Muscle layer of colon (tissue), 2 donors: ENCODE measurements at regions not wholly inside any gene's neighbourhood (a gene's known extent, or its start where the extent isn't known, plus 50 kb on each side); places are given as distances from the start of the nearest gene placed in this dataset.

ENCODE experiments used
- H3K27ac ChIP-seq: one replicate; pipeline ENCODE4 v1.7.0; 2013; ENCODE audit warnings: low read depth, mild to moderate bottlenecking, low read length, moderate library complexity
- H3K27me3 ChIP-seq, 2 donors: one replicate each; pipeline ENCODE4 v1.7.0; 2013; ENCODE audit warnings: low read length in 2 of 2, mild to moderate bottlenecking in 2 of 2; ENCODE audit not compliant: insufficient read depth in 2 of 2, control insufficient read depth in 1 of 2
- H3K36me3 ChIP-seq: one replicate; pipeline ENCODE4 v1.7.0; 2013; ENCODE audit warnings: mild to moderate bottlenecking, low read length; ENCODE audit not compliant: insufficient read depth
- H3K4me1 ChIP-seq: one replicate; pipeline ENCODE4 v1.7.0; 2013; ENCODE audit warnings: mild to moderate bottlenecking, low read length; ENCODE audit not compliant: insufficient read depth
- H3K4me3 ChIP-seq, 2 donors: one replicate each; pipeline ENCODE4 v1.7.0; 2013; ENCODE audit warnings: low read length in 2 of 2, low read depth in 1 of 2, mild to moderate bottlenecking in 1 of 2, moderate library complexity in 1 of 2
- H3K9ac ChIP-seq: one replicate; pipeline ENCODE4 v1.7.0; 2013; ENCODE audit warnings: low read length
- H3K9me3 ChIP-seq: one replicate; pipeline ENCODE4 v1.7.0; 2013; ENCODE audit warnings: mild to moderate bottlenecking, low read length
- donor health status: abdominal sarcoma.
- donor health status: Adenocarcinoma of cecum.

DNA sequence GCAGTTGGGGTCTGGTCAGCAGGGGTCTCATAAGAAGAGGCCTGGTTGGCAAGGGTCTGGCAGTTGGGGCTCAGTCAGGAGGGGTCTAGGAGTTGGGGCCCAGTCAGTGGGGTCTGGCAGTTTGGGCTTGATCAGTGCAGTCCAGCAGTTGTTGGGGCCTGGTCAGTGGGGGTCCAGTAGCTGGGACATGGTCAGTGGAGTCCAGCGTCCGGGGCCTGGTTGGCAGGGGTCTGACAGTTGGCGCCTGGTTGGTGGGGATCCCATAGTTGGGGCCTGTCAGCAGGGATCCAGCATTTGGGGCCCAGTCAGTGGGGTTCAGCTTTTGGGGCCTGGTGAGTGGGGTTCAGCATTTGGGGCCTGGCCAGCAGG is 60.5 kb upstream of the TPM4 start:
- no peaks in the 10 kb centered on the region for H3K4me1 ChIP-seq
- H3K36me3 ChIP-seq, result no peaks in the 10 kb centered on the region
- H3K4me3 ChIP-seq, result no peak overlapping the region
- no peak overlapping the region for H3K9ac ChIP-seq
- H3K27me3 ChIP-seq, result no peaks in the 10 kb centered on the region
- H3K27ac ChIP-seq, result no peak overlapping the region
- no peaks in the 10 kb centered on the region for H3K9me3 ChIP-seq

GRCh38 chr19:16016226-16017137 is 59.8 kb upstream of the TPM4 start:
- no peaks in the 10 kb centered on the region for H3K9me3 ChIP-seq
- H3K9ac ChIP-seq, result no peak overlapping the region
- no peak overlapping the region for H3K27ac ChIP-seq
- H3K36me3 ChIP-seq, result no peaks in the 10 kb centered on the region
- H3K4me3 ChIP-seq, result no peak overlapping the region
- no peaks in the 10 kb centered on the region for H3K4me1 ChIP-seq
- H3K27me3 ChIP-seq, result no peaks in the 10 kb centered on the region

GRCh38 chr19:16017138-16017490 is 59.2 kb upstream of the TPM4 start:
- H3K4me1 ChIP-seq, result no peaks in the 10 kb centered on the region
- H3K27ac ChIP-seq, result no peak overlapping the region
- H3K27me3 ChIP-seq, result no peaks in the 10 kb centered on the region
- H3K9me3 ChIP-seq, result no peaks in the 10 kb centered on the region
- H3K36me3 ChIP-seq, result no peaks in the 10 kb centered on the region
- H3K4me3 ChIP-seq, result no peak overlapping the region
- H3K9ac ChIP-seq, result no peak overlapping the region

DNA sequence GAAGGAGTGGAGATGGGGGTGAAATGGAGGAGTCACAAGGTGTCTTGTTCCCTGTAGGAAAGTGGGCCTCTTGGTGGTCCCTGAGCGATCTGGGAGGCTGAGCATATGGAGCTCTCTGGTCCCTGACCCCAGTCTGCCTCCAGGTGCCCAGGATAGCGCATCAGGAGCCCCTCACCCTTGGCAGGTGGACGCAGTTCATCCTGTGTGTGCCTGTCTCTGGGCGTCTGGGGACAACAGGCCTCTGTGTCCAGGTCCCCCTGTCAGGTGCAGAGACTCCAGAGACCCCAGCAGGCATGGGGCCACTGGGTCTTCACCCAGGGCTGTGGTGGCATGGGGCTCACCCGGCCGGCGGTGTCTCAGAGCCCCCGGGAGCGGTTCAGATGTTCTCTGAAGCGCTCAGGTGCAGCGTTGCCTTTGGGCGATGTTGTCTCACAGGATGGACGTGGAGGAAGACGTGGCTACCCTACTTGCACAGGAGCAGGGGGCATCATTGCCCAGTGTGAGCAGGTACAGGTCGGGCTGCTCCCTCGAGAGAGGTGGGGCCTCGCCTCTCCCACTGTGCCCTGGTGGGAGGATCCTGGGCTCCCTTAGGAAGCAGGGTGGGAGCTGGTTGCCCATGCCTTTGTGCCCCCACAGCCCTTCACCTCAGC is 58.1 kb upstream of the TPM4 start:
- Histone ChIP-seq H3K4me1 (no peaks in the 10 kb centered on the region), H3K27me3 (no peaks in the 10 kb centered on the region), H3K9me3 (no peaks in the 10 kb centered on the region), H3K36me3 (no peaks in the 10 kb centered on the region), H3K27ac (no peak overlapping the region), H3K4me3 (no peak overlapping the region), H3K9ac (no peak overlapping the region)

DNA sequence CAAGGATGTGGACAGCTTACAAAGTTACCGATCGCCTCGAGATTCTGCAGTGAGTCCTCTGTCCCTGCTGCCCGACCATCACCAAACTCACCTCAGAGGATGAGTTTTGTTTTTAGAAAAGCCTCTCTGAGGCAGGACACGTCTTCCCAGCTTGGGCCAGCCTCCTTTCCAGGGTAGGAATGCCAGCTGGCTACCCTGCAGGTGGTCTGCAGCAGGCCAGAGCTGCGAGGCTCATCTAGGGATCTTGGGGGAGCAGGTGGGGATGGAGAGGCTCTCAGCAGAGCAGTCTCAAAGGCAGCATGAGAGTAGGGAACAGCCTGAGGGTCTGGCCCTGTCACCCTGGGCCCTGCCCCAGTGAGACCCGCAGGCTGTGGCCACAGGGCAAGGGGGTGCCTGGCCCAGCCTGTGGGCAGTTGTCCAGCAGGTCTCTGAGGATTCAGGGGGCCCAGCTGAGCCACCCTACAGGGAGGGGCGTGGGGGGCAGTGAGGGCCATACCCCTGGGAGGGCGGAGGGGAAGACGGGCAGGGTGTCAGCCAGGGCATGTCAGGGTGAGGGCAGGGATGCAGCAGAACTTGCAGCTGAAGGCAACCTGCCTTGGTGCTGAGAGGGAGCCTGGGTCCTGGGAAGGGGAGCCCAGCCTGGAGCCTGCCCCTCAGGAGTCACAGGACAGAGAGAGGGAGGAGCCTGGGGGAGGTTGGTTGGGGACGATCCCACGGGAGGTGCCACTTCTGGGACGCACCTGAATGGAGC is 57.3 kb upstream of the TPM4 start:
- no peaks in the 10 kb centered on the region for H3K36me3 ChIP-seq
- no peak overlapping the region for H3K9ac ChIP-seq
- H3K9me3 ChIP-seq, result no peaks in the 10 kb centered on the region
- no peak overlapping the region for H3K4me3 ChIP-seq
- H3K27ac ChIP-seq, result no peak overlapping the region
- no peaks in the 10 kb centered on the region for H3K27me3 ChIP-seq
- no peaks in the 10 kb centered on the region for H3K4me1 ChIP-seq

DNA sequence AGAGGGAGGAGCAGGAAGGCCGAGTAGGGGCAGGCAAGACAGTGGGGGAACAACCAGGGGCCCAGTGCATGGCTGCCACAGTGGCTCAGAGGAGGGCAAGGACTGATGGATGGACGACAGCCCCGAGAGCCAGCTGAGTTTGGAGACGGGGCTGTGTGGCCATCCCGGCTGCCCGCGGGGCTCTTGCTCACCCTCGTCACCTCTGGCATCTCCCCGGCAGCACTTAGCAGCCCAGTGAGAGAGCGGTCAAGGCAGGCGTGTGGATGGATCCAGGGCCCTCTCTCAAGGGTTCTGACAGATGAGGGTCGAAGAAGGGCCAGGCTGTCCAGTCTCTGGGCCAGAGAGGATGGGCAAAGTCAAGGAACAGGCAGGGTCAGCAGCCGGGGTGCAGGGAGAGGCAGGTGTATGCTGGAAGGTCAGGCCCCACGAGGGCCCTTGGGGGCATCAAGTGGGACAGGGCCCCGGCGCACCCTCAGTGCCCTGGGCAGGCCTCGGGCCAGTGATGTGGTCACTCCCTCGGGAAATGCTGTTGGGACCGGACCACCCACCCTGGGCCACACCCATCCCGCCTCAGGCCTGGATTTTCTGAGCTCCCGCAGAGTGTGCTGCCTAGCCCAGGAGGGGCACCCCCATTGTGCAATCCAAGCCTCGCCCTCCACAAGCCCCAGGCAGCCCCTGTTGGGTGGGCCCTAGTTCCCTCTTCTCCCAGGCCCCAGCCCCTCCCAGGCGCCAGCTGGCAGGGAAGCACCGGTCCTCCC is 56.4 kb upstream of the TPM4 start:
- H3K9ac ChIP-seq, result no peak overlapping the region
- no peaks in the 10 kb centered on the region for H3K27me3 ChIP-seq
- H3K4me1 ChIP-seq, result no peaks in the 10 kb centered on the region
- no peak overlapping the region for H3K4me3 ChIP-seq
- H3K27ac ChIP-seq, result no peak overlapping the region
- H3K36me3 ChIP-seq, result no peaks in the 10 kb centered on the region
- no peaks in the 10 kb centered on the region for H3K9me3 ChIP-seq

- H3K9ac ChIP-seq, result no peak overlapping the region
Measured at GRCh38 chr19:16021796-16022195, 54.5 kb upstream of the TPM4 start.

DNA sequence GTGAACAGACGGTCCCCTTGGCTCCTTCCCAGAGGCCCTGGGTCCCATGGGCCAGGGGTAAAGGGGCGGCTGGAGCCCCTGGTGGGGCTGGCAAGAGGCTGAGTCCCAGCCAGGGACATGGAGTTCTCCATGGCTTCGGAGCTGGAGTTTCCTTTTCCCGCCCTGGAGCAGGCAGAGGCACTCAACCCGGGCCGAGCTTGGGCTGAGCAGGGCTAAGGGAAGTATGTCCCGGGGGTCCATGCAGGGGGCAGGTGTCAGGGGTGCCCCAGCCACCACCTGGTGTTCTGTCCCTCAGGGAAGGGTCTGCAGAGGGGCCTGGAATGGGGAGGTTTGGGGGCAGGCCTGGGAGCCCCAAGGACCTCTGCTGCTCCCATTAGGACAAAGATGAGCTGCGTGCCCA is 54.0 kb upstream of the TPM4 start:
- H3K9me3 ChIP-seq, result no peaks in the 10 kb centered on the region
- no peaks in the 10 kb centered on the region for H3K36me3 ChIP-seq
- H3K4me1 ChIP-seq, result no peaks in the 10 kb centered on the region
- H3K27ac ChIP-seq, result no peak overlapping the region
- no peaks in the 10 kb centered on the region for H3K27me3 ChIP-seq
- no peak overlapping the region for H3K9ac ChIP-seq
- H3K4me3 ChIP-seq, result no peak overlapping the region

More at GRCh38 chr19:16021796-16022195, 54.5 kb upstream of the TPM4 start:
- H3K36me3 ChIP-seq, result no peaks in the 10 kb centered on the region
- H3K9me3 ChIP-seq, result no peaks in the 10 kb centered on the region
- no peaks in the 10 kb centered on the region for H3K27me3 ChIP-seq
- H3K4me1 ChIP-seq, result no peaks in the 10 kb centered on the region
- no peak overlapping the region for H3K27ac ChIP-seq
- H3K4me3 ChIP-seq, result no peak overlapping the region

DNA sequence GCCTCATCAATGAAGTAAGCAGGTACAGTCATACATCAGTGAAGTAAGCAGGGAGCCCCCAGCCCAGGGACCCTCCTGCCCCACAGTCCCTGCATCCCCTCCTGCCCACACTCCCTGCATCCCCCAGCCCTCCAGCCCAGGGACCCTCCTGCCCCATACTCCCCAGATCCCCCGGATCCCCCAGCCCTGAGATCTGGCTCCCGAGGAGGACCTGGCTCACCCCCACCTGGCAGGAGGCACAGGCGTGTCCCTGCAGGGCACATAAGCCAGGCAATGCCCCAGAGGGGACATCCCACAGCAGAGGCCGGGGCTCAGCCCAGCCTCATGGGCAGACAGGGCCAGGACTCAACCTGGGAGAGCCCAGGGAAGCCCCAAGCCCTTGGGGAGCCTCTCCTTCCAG is 53.6 kb upstream of the TPM4 start:
- H3K4me3 ChIP-seq, result no peak overlapping the region

GRCh38 chr19:16023146-16023915 is 53.0 kb upstream of the TPM4 start:
- Histone ChIP-seq H3K9ac (no peak overlapping the region), H3K4me1 (no peaks in the 10 kb centered on the region), H3K4me3 (no peak overlapping the region), H3K9me3 (no peaks in the 10 kb centered on the region), H3K36me3 (no peaks in the 10 kb centered on the region), H3K27me3 (no peaks in the 10 kb centered on the region), H3K27ac (no peak overlapping the region)

More for the DNA sequence above, 53.6 kb upstream of the TPM4 start:
- Histone ChIP-seq H3K4me1 (no peaks in the 10 kb centered on the region), H3K9me3 (no peaks in the 10 kb centered on the region), H3K9ac (no peak overlapping the region), H3K27me3 (no peaks in the 10 kb centered on the region), H3K36me3 (no peaks in the 10 kb centered on the region), H3K27ac (no peak overlapping the region)
